Progenitor cell of endocrine pancreas (in vitro differentiated cells): ENCODE measurements at regions not wholly inside any gene's neighbourhood (a gene's known extent, or its start where the extent isn't known, plus 50 kb on each side); places are given as distances from the start of the nearest gene placed in this dataset.
"Not testable (repeated sequence)": the region's sequence is repeated elsewhere in the genome, so short reads cannot be mapped to it uniquely, and the experiment has no call there.

Experiments
- DNase-seq: peaks from one replicate; pipeline ENCODE4 v3.0.0; 2021; ENCODE audit warnings: low spot score; ENCODE audit not compliant: unreplicated experiment
- H3K27ac Mint-ChIP-seq: 2 replicates; pipeline ENCODE4 v1.8.0; 2021; ENCODE audit warnings: mild to moderate bottlenecking, moderate library complexity, mixed read lengths
- H3K27me3 Mint-ChIP-seq: 2 replicates; pipeline ENCODE4 v1.8.0; 2021; ENCODE audit warnings: mixed read lengths
- H3K36me3 Mint-ChIP-seq: 2 replicates; pipeline ENCODE4 v1.8.0; 2022; ENCODE audit warnings: mixed read lengths; ENCODE audit not compliant: insufficient read depth
- H3K4me1 Mint-ChIP-seq: 2 replicates; pipeline ENCODE4 v1.8.0; 2021; ENCODE audit warnings: low read depth, mixed read lengths
- H3K4me3 Mint-ChIP-seq: 2 replicates; pipeline ENCODE4 v1.8.0; 2021; ENCODE audit warnings: low read depth, mild to moderate bottlenecking, moderate library complexity, mixed read lengths
- H3K9me3 Mint-ChIP-seq: 2 replicates; pipeline ENCODE4 v1.8.0; 2021; ENCODE audit warnings: low read depth, mixed read lengths
- TF ChIP-seq, protein P1 (sequence below): fragments of 200-600 bp; sonication (generic); IDR thresholded peaks from one replicate; pipeline ENCODE4 v1.5.0; 2021; ENCODE audit warnings: antibody characterized with exemption, mild to moderate bottlenecking; ENCODE audit not compliant: unreplicated experiment

DNA sequence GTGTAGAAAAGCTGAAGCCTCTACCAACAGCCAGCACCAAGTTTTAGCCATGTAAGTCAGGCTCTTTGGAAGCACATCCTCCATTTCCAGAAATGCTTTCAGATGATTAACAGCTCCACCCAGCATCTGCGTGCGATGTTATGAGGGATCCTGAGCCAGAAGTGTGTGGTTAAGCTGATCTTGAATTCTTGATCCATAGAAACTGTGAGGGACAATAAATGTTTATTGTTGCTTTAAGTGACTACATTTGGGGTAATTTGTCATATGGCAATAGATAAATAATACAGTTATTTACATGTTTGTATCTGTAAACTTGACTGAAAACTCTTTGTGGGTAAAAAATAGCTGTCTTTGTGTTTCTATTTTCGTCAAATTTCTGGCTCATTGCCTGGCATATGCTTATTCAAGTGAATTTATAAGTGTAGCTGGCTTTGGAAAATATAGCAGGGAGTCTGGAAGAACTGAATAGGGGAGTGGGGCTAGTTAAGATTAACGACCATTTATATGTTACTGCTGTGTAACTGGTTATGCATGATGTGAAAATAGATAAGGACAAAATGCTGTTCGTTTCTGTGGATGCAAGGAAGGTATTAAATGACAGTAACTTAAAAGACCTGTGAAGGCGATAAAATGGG, 234.1 kb downstream of the LRRC70 start:
- H3K27ac Mint-ChIP-seq = no peak overlapping the region
- no peak overlapping the region for H3K4me3 Mint-ChIP-seq
- H3K4me1 Mint-ChIP-seq = no peaks in the 10 kb centered on the region
- TF ChIP-seq, protein P1, sequence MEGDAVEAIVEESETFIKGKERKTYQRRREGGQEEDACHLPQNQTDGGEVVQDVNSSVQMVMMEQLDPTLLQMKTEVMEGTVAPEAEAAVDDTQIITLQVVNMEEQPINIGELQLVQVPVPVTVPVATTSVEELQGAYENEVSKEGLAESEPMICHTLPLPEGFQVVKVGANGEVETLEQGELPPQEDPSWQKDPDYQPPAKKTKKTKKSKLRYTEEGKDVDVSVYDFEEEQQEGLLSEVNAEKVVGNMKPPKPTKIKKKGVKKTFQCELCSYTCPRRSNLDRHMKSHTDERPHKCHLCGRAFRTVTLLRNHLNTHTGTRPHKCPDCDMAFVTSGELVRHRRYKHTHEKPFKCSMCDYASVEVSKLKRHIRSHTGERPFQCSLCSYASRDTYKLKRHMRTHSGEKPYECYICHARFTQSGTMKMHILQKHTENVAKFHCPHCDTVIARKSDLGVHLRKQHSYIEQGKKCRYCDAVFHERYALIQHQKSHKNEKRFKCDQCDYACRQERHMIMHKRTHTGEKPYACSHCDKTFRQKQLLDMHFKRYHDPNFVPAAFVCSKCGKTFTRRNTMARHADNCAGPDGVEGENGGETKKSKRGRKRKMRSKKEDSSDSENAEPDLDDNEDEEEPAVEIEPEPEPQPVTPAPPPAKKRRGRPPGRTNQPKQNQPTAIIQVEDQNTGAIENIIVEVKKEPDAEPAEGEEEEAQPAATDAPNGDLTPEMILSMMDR = no peak
- no peaks in the 10 kb centered on the region for H3K27me3 Mint-ChIP-seq
- DNase-seq = no peak
- no peaks in the 10 kb centered on the region for H3K36me3 Mint-ChIP-seq
- H3K9me3 Mint-ChIP-seq = no peaks in the 10 kb centered on the region

DNA sequence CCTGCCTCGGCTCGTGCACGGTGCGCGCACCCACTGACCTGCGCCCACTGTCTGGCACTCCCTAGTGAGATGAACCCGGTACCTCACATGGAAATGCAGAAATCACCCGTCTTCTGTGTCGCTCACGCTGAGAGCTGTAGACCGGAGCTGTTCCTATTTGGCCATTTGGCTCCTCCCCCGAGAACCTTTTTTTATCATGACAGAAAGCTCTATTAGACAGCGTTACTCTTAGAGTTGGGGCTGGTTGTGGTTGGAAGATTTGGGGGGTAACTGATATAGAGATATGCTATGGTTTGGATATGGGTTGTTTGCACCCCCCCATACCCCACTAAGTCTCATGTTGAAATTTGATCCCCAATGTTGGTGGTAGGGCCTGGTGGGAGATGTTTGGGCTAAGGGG, 226.2 kb downstream of the LRRC70 start:
- not testable (repeated sequence) for H3K27me3 Mint-ChIP-seq, H3K27ac Mint-ChIP-seq, H3K4me1 Mint-ChIP-seq, H3K9me3 Mint-ChIP-seq, H3K36me3 Mint-ChIP-seq, DNase-seq
- peak overlapping the region; percentile 19 for H3K4me3 Mint-ChIP-seq

DNA sequence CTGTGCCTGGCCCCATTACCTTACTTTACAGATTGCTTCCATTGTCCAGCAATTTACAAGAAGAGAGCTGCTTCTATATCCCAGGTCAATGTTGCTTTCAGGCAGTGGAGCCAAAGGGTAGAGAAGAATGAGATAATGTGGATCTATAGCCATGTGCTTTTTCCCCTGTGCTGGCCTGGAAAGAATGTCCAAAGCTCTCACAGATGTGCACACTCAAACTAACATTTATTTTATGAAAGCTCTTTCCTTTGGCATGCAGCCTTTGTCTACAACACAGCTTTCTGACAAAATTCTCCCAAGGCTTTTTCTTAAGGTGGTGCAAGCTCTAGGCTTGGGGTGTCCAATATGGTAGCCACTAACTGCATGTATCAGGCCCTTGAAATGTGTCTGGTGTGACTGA, 217.3 kb downstream of the LRRC70 start:
- H3K4me3 Mint-ChIP-seq = no peak overlapping the region
- TF ChIP-seq, protein P1 = no peak
- peaks cover 15% of the 10 kb centered on the region for H3K9me3 Mint-ChIP-seq
- H3K4me1 Mint-ChIP-seq = no peaks in the 10 kb centered on the region
- H3K27ac Mint-ChIP-seq = no peak overlapping the region
- no peak for DNase-seq
- no peaks in the 10 kb centered on the region for H3K27me3 Mint-ChIP-seq
- no peaks in the 10 kb centered on the region for H3K36me3 Mint-ChIP-seq

DNA sequence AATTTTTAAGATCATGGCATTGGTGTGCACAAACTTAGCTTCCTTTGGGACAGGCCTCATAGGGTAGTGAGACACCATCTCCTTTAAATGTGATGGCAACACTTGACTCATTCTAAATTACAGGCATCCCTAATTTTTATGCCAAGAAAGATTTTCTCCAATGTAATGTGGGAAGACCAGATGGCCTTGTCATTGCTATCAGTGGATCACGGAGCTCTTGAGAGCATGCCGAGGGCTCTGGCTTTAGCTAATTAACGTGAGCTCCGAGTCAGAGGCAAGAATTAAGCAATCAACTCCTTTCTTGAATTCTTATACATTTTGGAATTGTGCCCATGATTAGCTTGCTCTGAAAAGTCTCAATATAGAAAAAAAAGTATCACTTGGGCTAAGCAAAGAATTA, 215.8 kb downstream of the LRRC70 start:
- no peak for DNase-seq
- TF ChIP-seq, protein P1 = no peak
- Mint-ChIP-seq H3K4me1 (no peaks in the 10 kb centered on the region), H3K9me3 (peaks cover 15% of the 10 kb centered on the region), H3K36me3 (no peaks in the 10 kb centered on the region), H3K27me3 (no peaks in the 10 kb centered on the region), H3K27ac (no peak overlapping the region), H3K4me3 (no peak overlapping the region)

DNA sequence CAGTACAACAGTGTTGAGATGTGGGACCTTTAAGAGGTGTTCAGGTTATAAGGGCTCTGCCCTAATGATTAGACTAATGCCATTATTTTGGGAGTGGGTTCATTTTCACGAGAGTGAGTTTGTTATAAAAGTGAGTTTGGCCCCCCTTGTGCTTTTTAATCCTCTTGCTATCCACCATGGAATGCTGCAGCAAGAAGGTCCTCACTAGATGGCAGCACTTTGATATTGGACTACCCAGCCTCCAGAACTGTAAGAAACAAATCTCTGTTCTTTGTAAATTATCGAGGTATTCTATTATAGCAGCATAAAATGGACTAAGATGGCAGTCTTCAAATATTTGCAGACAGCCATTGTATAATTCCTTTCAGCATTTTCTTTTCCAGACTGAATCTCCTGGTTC, 212.4 kb downstream of the LRRC70 start:
- TF ChIP-seq, protein P1 = peak; percentile 41
- H3K27ac Mint-ChIP-seq = no peak overlapping the region
- no peak overlapping the region for H3K4me3 Mint-ChIP-seq
- peaks cover 1% of the 10 kb centered on the region for H3K4me1 Mint-ChIP-seq
- no peaks in the 10 kb centered on the region for H3K27me3 Mint-ChIP-seq
- H3K36me3 Mint-ChIP-seq = no peaks in the 10 kb centered on the region
- no peak for DNase-seq
- peaks cover 4% of the 10 kb centered on the region for H3K9me3 Mint-ChIP-seq

DNA sequence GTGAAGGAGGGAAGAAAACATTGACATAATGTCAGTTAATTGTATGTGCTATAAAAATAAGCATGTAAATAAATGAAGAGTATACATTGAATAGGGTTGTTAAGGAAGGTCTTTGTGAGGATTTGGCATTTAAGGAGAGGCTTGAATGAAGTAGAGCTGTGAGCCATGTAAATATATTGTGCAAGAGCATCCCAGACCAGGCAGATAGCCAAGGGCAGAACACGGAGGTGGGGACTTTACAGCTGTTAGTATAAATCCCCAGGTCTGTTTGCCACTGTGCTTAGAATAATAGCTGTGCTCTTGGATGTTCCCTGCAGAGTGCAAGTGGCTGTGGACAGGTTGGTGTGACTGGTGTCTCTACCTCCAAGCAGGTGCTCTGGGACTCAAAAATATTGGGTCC, 211.7 kb downstream of the LRRC70 start:
- Mint-ChIP-seq H3K4me3 (no peak overlapping the region), H3K4me1 (peaks cover 1% of the 10 kb centered on the region), H3K36me3 (no peaks in the 10 kb centered on the region), H3K27ac (no peak overlapping the region), H3K9me3 (peaks cover 3% of the 10 kb centered on the region), H3K27me3 (no peaks in the 10 kb centered on the region)
- DNase-seq = no peak
- TF ChIP-seq, protein P1 = no peak
